ENCODE measurements at regions not wholly inside any gene's neighbourhood (a gene's known extent, or its start where the extent isn't known, plus 50 kb on each side); places are given as distances from the start of the nearest gene placed in this dataset.

DNA sequence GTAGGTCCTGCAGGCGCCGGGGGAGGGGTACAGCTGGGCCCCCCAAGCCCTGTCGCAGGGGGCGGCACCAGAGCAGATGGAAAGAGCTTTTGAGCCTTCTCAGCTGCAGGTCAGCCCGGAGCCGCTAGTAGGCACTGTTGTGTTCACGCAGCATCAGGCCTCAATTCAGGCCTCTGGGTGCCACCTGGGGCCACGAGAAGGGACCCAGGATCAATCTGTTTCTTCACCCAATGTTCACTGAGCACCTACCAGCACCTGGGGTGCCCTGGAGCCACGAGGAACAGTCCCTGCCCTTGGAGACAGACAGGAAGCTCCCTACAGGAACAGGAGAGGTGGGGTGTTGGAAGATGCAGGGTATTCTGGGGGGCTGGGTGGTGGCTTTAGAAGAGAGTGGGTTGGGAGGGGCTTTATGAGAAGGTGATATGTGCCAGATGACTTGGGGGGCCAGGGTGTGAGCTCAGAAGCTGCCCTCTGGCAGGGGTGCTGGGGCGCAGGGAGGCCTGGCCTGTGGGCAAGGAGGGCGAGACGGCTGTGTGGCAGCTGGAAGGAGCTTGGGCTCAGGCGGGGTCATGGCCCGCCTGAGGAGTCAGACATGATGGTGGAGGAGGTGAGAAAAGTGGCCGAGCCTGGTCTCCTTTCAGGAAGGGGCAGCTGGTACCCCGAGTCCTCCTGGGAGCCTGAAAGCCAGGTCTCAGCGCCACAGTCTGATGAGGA is 121.9 kb upstream of the GSE1 start (continued):
- TF ChIP-seq, protein P1, sequence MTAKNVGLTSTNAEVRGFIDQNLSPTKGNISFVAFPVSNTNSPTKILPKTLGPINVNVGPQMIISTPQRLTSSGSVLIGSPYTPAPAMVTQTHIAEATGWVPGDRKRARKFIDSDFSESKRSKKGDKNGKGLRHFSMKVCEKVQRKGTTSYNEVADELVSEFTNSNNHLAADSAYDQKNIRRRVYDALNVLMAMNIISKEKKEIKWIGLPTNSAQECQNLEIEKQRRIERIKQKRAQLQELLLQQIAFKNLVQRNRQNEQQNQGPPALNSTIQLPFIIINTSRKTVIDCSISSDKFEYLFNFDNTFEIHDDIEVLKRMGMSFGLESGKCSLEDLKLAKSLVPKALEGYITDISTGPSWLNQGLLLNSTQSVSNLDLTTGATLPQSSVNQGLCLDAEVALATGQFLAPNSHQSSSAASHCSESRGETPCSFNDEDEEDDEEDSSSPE (CRISPR knock-in tag; IDR thresholded peaks at IDR 0.05) = peak; percentile 3; the same call in 1 of the 2 replicates
- no peak for TF ChIP-seq HMGA1 (CRISPR knock-in tag; conservative IDR thresholded peaks at IDR 0.05)
- TF ChIP-seq ZNF30 (CRISPR knock-in tag; IDR thresholded peaks at IDR 0.05) = no peak
- TF ChIP-seq ZNF550 (CRISPR knock-in tag; IDR thresholded peaks at IDR 0.05; ENCODE audit: borderline replicate concordance) = no peak
- TF ChIP-seq, protein P2, sequence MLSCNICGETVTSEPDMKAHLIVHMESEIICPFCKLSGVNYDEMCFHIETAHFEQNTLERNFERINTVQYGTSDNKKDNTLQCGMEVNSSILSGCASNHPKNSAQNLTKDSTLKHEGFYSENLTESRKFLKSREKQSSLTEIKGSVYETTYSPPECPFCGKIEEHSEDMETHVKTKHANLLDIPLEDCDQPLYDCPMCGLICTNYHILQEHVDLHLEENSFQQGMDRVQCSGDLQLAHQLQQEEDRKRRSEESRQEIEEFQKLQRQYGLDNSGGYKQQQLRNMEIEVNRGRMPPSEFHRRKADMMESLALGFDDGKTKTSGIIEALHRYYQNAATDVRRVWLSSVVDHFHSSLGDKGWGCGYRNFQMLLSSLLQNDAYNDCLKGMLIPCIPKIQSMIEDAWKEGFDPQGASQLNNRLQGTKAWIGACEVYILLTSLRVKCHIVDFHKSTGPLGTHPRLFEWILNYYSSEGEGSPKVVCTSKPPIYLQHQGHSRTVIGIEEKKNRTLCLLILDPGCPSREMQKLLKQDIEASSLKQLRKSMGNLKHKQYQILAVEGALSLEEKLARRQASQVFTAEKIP (CRISPR knock-in tag; IDR thresholded peaks at IDR 0.05; ENCODE audit: borderline replicate concordance) = no peak
- peak; percentile 61; the same call in 1 of the 2 replicates for TF ChIP-seq SALL1 (CRISPR knock-in tag; IDR thresholded peaks at IDR 0.05)
- TF ChIP-seq RBM22 (optimal IDR thresholded peaks at IDR 0.05; ENCODE audit: low read length) = no peak
- no peak for TF ChIP-seq TMF1 (CRISPR knock-in tag; IDR thresholded peaks at IDR 0.05; ENCODE audit: low read depth)
- no peak for TF ChIP-seq ZNF253 (CRISPR knock-in tag; IDR thresholded peaks at IDR 0.05; ENCODE audit: borderline replicate concordance)
- no peak for TF ChIP-seq YEATS2 (CRISPR knock-in tag; IDR thresholded peaks at IDR 0.05; ENCODE audit: borderline replicate concordance)
- TF ChIP-seq ZNF772 (CRISPR knock-in tag; IDR thresholded peaks at IDR 0.05) = no peak
- no peak for TF ChIP-seq JARID2 (CRISPR knock-in tag; IDR thresholded peaks at IDR 0.05; ENCODE audit: insufficient replicate concordance)
- no peak for TF ChIP-seq ZNF558 (CRISPR knock-in tag; IDR thresholded peaks at IDR 0.05; ENCODE audit: borderline replicate concordance)
- no peak for TF ChIP-seq NFIB (CRISPR knock-in tag; IDR thresholded peaks at IDR 0.05; ENCODE audit: borderline replicate concordance)
- TF ChIP-seq SRSF4 (IDR thresholded peaks at IDR 0.05; ENCODE audit: low read depth, low read length, poor library complexity, severe bottlenecking) = no peak
- TF ChIP-seq, protein P3, sequence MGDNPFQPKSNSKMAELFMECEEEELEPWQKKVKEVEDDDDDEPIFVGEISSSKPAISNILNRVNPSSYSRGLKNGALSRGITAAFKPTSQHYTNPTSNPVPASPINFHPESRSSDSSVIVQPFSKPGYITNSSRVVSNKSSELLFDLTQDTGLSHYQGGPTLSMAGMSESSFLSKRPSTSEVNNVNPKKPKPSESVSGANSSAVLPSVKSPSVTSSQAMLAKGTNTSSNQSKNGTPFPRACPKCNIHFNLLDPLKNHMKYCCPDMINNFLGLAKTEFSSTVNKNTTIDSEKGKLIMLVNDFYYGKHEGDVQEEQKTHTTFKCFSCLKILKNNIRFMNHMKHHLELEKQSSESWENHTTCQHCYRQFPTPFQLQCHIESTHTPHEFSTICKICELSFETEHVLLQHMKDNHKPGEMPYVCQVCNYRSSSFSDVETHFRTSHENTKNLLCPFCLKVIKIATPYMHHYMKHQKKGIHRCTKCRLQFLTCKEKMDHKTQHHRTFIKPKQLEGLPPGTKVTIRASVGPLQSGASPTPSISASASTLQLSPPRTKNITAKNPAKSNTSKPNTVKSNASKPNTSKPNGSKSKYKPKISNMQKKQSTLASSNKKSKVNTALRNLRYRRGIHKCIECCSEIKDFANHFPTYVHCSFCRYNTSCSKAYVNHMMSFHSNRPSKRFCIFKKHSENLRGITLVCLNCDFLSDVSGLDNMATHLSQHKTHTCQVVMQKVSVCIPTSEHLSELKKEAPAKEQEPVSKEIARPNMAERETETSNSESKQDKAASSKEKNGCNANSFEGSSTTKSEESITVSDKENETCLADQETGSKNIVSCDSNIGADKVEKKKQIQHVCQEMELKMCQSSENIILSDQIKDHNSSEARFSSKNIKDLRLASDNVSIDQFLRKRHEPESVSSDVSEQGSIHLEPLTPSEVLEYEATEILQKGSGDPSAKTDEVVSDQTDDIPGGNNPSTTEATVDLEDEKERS (CRISPR knock-in tag; IDR thresholded peaks at IDR 0.05) = peak; percentile 0; the same call in 1 of the 2 replicates
- no peak for TF ChIP-seq FOXA1 (IDR thresholded peaks at IDR 0.05)
- TF ChIP-seq FOXA1 (CRISPR knock-in tag; IDR thresholded peaks at IDR 0.05) = no peak
- TF ChIP-seq, protein P4, sequence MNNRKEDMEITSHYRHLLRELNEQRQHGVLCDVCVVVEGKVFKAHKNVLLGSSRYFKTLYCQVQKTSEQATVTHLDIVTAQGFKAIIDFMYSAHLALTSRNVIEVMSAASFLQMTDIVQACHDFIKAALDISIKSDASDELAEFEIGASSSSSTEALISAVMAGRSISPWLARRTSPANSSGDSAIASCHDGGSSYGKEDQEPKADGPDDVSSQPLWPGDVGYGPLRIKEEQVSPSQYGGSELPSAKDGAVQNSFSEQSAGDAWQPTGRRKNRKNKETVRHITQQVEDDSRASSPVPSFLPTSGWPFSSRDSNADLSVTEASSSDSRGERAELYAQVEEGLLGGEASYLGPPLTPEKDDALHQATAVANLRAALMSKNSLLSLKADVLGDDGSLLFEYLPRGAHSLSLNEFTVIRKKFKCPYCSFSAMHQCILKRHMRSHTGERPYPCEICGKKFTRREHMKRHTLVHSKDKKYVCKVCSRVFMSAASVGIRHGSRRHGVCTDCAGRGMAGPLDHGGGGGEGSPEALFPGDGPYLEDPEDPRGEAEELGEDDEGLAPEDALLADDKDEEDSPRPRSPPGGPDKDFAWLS (CRISPR knock-in tag; IDR thresholded peaks at IDR 0.05; ENCODE audit: borderline replicate concordance) = no peak
- 0 out of 2 replicates have a peak, but pooled peaks have one; percentile 36 for TF ChIP-seq ZNF383 (CRISPR knock-in tag; IDR thresholded peaks at IDR 0.05; ENCODE audit: borderline replicate concordance)
- no peak for TF ChIP-seq ZNF570 (CRISPR knock-in tag; IDR thresholded peaks at IDR 0.05; ENCODE audit: borderline replicate concordance)
